ENCODE measurements at regions not wholly inside any gene's neighbourhood (a gene's known extent, or its start where the extent isn't known, plus 50 kb on each side); places are given as distances from the start of the nearest gene placed in this dataset.
"Not testable (repeated sequence)": the region's sequence is repeated elsewhere in the genome, so short reads cannot be mapped to it uniquely, and the experiment has no call there.

DNA sequence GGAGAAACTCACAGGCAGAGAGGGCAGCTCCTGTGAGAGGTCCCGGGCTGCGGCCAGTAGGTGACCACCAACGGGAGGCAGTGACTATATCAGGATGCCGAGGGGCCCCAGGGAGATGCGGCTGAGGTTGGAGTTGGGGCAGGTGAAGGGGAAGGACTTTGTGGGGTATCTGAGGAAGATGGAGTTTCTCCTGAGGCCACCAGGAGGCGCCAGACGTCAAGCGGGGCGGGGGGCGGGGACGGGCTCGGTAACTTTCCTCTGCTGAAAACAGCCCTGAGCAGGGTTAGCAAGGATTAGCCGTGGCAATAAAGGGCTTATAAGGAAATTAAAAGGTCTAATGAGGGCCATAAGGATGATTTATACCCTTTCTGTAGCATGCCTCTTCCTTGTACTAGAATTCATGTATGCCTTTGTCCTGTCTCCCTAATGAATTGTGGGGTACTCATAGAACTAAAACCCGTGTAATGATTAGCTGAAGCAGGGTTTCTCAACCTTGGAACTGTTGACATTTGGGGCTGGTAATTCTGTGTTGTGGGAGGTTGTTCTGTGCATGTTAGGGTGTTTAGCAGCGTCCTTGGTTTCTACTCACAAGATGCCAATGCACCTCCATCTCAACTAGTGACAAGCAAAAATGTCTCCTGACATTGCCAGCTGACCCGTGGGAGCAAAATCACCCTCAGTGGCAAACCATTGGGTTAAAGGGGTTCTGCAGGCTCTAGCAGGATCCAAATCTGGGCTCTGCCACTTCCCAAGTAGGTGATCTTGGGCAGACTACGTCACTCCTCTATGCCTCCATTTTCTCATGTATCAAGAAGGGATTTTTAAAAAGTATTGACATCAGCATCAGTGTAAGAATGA, 74.8 kb upstream of the GRIN2A start:
- TF ChIP-seq, protein P1, sequence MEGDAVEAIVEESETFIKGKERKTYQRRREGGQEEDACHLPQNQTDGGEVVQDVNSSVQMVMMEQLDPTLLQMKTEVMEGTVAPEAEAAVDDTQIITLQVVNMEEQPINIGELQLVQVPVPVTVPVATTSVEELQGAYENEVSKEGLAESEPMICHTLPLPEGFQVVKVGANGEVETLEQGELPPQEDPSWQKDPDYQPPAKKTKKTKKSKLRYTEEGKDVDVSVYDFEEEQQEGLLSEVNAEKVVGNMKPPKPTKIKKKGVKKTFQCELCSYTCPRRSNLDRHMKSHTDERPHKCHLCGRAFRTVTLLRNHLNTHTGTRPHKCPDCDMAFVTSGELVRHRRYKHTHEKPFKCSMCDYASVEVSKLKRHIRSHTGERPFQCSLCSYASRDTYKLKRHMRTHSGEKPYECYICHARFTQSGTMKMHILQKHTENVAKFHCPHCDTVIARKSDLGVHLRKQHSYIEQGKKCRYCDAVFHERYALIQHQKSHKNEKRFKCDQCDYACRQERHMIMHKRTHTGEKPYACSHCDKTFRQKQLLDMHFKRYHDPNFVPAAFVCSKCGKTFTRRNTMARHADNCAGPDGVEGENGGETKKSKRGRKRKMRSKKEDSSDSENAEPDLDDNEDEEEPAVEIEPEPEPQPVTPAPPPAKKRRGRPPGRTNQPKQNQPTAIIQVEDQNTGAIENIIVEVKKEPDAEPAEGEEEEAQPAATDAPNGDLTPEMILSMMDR (conservative IDR thresholded peaks at IDR 0.05) = peak; percentile 82
- no peaks in the 10 kb centered on the region for H3K9me3 Mint-ChIP-seq
- no peak overlapping the region for H3K4me3 Mint-ChIP-seq
- no peak overlapping the region for H3K27ac Mint-ChIP-seq
- peaks cover 18% of the 10 kb centered on the region for H3K4me1 Mint-ChIP-seq (ENCODE audit: unreplicated experiment)
- peaks cover 12% of the 10 kb centered on the region for H3K27me3 Mint-ChIP-seq
- H3K36me3 Mint-ChIP-seq = no peaks in the 10 kb centered on the region
- DNase-seq (ENCODE audit: extremely low spot score, unreplicated experiment) = no peak

DNA sequence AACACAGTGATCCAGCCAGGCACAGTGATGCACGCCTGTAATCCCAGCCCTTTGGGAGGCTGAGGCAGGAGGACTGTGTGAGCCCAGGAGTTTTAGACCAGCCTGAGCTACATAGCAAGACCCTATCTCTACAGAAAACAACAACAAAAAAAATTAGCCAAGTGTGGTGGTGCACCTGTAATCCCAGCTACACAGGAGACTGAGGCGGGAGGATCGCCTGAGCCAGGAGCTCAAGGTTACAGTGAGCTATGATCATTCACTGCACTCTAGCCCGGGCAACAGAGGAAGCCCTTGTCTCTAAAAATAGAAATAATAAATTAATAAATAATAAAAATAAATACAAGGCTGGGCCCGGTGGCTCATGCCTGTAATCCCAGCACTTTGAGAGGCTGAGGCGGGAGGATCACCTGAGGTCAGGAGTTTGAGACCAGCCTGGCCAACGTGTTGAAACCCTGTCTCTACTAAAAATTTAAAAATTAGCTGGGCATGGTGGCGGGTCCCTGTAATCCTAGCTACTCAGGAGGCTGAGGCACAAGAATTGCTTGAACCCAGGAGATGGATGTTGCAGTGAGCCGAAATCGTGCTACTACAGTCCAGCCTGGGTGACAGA, 75.5 kb upstream of the GRIN2A start:
- not testable (repeated sequence) for H3K4me3 Mint-ChIP-seq; DNase-seq (ENCODE audit: extremely low spot score, unreplicated experiment); H3K9me3 Mint-ChIP-seq; H3K36me3 Mint-ChIP-seq; H3K27ac Mint-ChIP-seq
- Mint-ChIP-seq H3K27me3 (peaks cover 12% of the 10 kb centered on the region), H3K4me1 (ENCODE audit: unreplicated experiment) (peaks cover 18% of the 10 kb centered on the region)

DNA sequence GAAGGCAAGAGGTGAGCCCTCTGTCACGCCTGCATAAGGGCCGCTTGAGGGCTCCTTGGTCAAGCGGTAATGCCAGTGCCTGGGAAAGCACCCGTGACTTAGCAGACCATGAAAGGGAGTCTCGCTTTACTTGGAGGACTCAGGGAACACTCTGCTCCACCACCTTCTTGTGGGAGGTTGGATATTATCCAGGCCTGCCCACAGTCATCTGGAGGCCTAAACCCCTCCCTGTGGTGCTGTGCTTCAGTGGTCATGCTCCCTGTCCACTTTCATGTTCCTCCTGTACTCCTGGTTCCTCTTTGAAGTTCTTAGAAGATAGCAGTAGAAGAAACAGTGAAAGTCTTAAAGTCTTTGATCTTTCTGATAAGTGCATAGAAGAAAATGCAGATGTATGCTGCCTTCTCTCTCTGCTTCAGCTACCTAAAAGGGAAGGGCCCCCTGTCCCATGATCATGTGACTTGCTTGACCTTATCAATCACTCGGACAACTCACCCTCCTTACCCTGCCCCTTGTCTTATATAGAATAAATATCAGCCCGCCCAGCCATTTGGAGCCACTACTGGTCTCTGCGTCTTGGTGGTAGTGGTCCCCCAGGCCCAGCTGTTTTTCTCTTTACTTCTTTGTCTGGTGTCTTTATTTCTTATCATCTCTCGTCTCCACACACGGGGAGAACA, 76.8 kb upstream of the GRIN2A start:
- H3K27me3 Mint-ChIP-seq, H3K4me3 Mint-ChIP-seq, H3K36me3 Mint-ChIP-seq: not testable (repeated sequence)

DNA sequence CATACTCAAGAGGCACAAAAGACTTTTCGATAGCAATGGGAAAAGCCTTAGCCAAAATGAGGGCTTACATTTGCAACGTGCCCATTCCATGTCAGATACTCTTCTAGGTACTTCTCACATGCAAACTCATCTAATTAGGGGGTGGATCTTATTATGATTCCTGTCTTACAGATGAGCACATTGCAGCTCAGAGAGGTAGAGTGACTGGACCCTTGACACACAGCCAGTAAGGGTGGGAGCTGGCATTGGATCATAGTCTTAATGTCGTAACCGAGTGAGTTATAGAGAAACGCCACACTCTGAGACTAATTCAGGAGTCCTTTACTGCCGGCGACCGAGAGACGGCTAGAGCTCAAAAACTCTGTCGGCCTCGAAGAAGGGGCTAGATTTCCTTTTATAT, 78.8 kb upstream of the GRIN2A start:
- H3K27me3 Mint-ChIP-seq = peaks cover 1% of the 10 kb centered on the region
- no peaks in the 10 kb centered on the region for H3K9me3 Mint-ChIP-seq
- no peak for DNase-seq (ENCODE audit: extremely low spot score, unreplicated experiment)
- H3K4me1 Mint-ChIP-seq (ENCODE audit: unreplicated experiment) = peaks cover 10% of the 10 kb centered on the region
- no peaks in the 10 kb centered on the region for H3K36me3 Mint-ChIP-seq
- H3K4me3 Mint-ChIP-seq = peak overlapping the region; percentile 1
- TF ChIP-seq, protein P1 (conservative IDR thresholded peaks at IDR 0.05) = no peak
- no peak overlapping the region for H3K27ac Mint-ChIP-seq

More for the DNA sequence above, 76.8 kb upstream of the GRIN2A start:
- DNase-seq (ENCODE audit: extremely low spot score, unreplicated experiment); H3K9me3 Mint-ChIP-seq; H3K27ac Mint-ChIP-seq: not testable (repeated sequence)
- H3K4me1 Mint-ChIP-seq (ENCODE audit: unreplicated experiment) = peaks cover 15% of the 10 kb centered on the region

DNA sequence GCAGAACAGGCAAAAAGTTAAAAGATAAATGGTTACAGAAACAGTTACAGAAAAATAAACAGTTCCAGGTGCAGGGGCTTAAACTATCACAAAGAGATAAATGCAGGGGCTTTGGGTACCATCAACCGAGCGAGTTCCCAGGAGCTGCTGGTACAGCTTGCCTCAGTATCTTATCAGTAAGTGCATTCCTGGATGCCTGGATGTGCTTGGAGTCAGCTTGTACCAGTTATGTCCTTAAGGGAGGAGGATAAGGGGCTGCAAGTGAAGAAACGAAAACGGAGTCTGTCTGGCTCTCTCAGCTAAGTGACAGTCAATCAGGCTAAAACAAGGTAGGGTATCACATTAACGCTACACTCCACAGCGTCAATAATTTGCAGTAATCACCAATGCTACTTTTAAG, 79.3 kb upstream of the GRIN2A start:
- H3K36me3 Mint-ChIP-seq; H3K27me3 Mint-ChIP-seq; H3K9me3 Mint-ChIP-seq; DNase-seq (ENCODE audit: extremely low spot score, unreplicated experiment); H3K4me1 Mint-ChIP-seq (ENCODE audit: unreplicated experiment); H3K27ac Mint-ChIP-seq: not testable (repeated sequence)
- peak overlapping the region; percentile 1 for H3K4me3 Mint-ChIP-seq

DNA sequence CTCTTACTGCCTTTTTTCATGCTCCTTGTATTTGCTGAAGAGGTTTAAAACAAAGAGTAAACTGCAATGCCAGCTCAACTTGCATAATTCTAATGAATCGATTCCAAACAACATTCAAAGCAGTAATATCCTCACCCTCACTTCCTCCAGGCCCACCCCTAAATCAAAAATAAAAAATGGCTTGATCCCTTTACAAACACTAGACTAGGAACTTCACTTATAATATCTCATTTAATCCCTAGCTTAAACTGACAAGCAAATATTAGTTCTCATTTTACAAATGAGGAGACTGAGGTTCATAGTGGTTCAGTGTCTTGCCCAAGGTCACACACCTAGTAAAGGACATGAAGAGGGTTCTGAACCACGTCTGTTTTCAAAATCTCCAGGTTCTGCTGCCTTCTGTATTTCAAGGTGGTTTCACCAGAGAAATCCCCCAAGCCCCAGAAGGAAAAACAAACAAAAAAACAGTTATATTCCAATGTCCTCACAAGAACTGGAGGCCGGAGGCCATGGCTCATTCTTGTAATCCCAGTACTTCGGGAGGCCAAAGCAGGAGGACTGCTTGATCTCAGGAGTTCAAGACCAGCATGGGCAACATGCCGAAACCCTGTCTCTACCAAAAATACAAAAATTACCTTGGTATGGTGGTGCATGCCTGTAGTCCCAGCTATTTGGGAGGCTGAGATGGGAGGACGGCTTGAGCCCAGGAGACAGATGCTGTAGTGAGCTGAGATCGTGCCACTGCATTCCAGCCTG, 80.3 kb upstream of the GRIN2A start:
- TF ChIP-seq, protein P1 (conservative IDR thresholded peaks at IDR 0.05) = no peak
- Mint-ChIP-seq H3K27ac (no peak overlapping the region), H3K9me3 (no peaks in the 10 kb centered on the region), H3K4me3 (no peak overlapping the region), H3K27me3 (no peaks in the 10 kb centered on the region), H3K4me1 (ENCODE audit: unreplicated experiment) (no peaks in the 10 kb centered on the region), H3K36me3 (no peaks in the 10 kb centered on the region)
- no peak for DNase-seq (ENCODE audit: extremely low spot score, unreplicated experiment)
